Mucosa of descending colon (tissue), 3 donors: ENCODE measurements at regions not wholly inside any gene's neighbourhood (a gene's known extent, or its start where the extent isn't known, plus 50 kb on each side); places are given as distances from the start of the nearest gene placed in this dataset.
"Not testable (repeated sequence)": the region's sequence is repeated elsewhere in the genome, so short reads cannot be mapped to it uniquely, and the experiment has no call there.

ENCODE experiments used
- ATAC-seq: fragments of 200-7000 bp; cut with Tn5 transposase; one replicate; pipeline ENCODE4 v1.9.1; 2020; ENCODE audit warnings: mild to moderate bottlenecking, moderate library complexity
- DNase-seq, 3 donors: peaks; one replicate each; pipeline ENCODE4 v3.0.0-alpha.2; 2020
- H3K36me3 ChIP-seq: fragments of 200-600 bp; one replicate; pipeline ENCODE4 v1.8.0; 2021; ENCODE audit warnings: low read depth, mild to moderate bottlenecking
- H3K4me1 ChIP-seq: fragments of 200-600 bp; one replicate; pipeline ENCODE4 v1.8.0; 2021; ENCODE audit warnings: low read depth, mild to moderate bottlenecking
- H3K4me3 ChIP-seq: fragments of 200-600 bp; one replicate; pipeline ENCODE4 v1.8.0; 2021; ENCODE audit warnings: mild to moderate bottlenecking
- H3K9me3 ChIP-seq: fragments of 200-600 bp; one replicate; pipeline ENCODE4 v1.8.0; 2021; ENCODE audit warnings: mild to moderate bottlenecking
- intact Hi-C, 2 donors: fragments of 100-400 bp; cut with DNase I in 1 of 2; cut with micrococcal nuclease in 1 of 2; formaldehyde crosslinking; loops; one replicate each; pipeline versions ENCODE4 v1.11.0 to v1.11.1; 2022; cut with DNase I, micrococcal nuclease
- TF ChIP-seq, protein P1 (sequence below): fragments of 200-600 bp; IDR thresholded peaks from one replicate; pipeline ENCODE4 v1.8.0; 2022; ENCODE audit warnings: antibody characterized with exemption, mild to moderate bottlenecking
- donor health status: DM: no; HTN: no; CAD: no; lungs with moderate emphysema.
- donor health status: DM: no; HTN: no; CAD: no.
- donor health status: DM: no; HTN: yes; CAD: no.

DNA sequence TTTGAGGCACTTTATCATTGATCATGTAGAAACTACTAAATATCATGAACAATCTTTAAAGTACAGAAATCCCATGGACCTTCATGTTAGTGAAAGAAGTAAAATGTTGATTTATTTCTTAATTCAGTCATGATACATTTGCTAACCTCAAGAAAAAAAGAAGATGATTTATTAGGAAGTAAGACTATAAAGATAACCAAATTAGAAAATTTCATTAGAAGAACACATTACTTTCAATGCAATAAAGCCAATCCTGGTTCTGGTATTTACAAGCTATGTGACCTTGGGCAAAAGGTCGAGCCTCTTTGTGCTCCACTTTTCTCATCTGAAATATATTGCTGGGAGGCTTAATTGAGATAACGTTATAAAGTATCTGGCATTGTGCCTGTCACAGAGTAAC, 365.0 kb downstream of the KIF20B start:
- intact Hi-C loops = no loop called here
- Histone ChIP-seq H3K4me1 (no peaks in the 10 kb centered on the region), H3K9me3 (no peaks in the 10 kb centered on the region), H3K36me3 (no peaks in the 10 kb centered on the region), H3K4me3 (no peak overlapping the region)
- no peak for DNase-seq
- ATAC-seq = no peak
- TF ChIP-seq, protein P1, sequence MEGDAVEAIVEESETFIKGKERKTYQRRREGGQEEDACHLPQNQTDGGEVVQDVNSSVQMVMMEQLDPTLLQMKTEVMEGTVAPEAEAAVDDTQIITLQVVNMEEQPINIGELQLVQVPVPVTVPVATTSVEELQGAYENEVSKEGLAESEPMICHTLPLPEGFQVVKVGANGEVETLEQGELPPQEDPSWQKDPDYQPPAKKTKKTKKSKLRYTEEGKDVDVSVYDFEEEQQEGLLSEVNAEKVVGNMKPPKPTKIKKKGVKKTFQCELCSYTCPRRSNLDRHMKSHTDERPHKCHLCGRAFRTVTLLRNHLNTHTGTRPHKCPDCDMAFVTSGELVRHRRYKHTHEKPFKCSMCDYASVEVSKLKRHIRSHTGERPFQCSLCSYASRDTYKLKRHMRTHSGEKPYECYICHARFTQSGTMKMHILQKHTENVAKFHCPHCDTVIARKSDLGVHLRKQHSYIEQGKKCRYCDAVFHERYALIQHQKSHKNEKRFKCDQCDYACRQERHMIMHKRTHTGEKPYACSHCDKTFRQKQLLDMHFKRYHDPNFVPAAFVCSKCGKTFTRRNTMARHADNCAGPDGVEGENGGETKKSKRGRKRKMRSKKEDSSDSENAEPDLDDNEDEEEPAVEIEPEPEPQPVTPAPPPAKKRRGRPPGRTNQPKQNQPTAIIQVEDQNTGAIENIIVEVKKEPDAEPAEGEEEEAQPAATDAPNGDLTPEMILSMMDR = no peak

GRCh38 chr10:90075995-90076394, 374.6 kb downstream of the KIF20B start:
- H3K36me3 ChIP-seq = no peaks in the 10 kb centered on the region
- ATAC-seq = no peak
- DNase-seq = no peak
- TF ChIP-seq, protein P1 = no peak
- no peaks in the 10 kb centered on the region for H3K4me1 ChIP-seq
- no peaks in the 10 kb centered on the region for H3K9me3 ChIP-seq
- no peak overlapping the region for H3K4me3 ChIP-seq
- intact Hi-C loops = no loop called here

GRCh38 chr10:90079819-90080218, 378.4 kb downstream of the KIF20B start:
- ATAC-seq (no peak), DNase-seq (no peak)
- Histone ChIP-seq H3K9me3 (no peaks in the 10 kb centered on the region), H3K4me3 (no peak overlapping the region), H3K4me1 (no peaks in the 10 kb centered on the region), H3K36me3 (no peaks in the 10 kb centered on the region)
- intact Hi-C loops = no loop called here
- TF ChIP-seq, protein P1 = no peak

GRCh38 chr10:90086606-90087190, 385.3 kb downstream of the KIF20B start:
- H3K9me3 ChIP-seq, ATAC-seq, H3K4me3 ChIP-seq, intact Hi-C loops, H3K4me1 ChIP-seq, DNase-seq, H3K36me3 ChIP-seq: not testable (repeated sequence)

DNA sequence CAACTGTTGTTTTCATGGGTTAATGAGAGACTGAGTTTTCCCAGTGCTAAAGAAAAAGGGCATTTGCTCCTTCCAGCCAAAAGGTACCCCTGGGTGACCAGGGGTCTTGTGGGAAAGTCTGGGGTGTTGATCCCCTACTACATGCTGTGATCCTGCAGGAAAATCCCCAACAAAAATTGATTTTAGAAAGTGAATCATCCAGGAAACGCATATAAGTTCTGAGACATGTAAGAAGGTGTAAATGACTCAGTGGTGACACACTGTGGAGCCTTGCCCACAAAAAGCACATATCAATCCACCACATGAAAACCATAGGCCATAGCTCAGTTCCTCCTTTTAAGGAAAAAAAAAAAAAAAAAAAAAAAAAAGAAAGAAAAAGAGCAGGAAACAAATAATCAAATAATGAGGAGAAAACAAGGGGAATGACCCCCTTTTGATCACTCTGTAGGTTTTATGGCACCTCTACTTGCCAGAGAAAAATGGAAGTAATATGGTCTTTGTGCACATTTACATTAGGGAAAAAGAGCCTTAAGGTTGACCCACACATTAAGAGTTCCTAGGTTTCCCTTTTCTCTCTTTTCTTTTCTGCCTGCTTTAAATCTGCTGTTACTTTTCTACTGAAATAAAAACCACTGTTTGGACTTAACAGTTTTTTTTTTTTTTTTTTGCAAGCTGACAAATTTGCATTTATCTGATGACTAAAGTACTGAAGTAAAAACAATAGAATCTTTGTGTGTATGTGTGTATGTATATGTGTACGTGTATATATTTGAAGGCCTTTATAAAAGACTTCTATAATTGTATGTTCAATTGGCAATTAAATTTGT, 386.0 kb downstream of the KIF20B start:
- TF ChIP-seq, protein P1 = no peak
- DNase-seq = peak in 1 of 3 donors; percentile 41
- ATAC-seq = peak; percentile 88
- H3K9me3 ChIP-seq = no peaks in the 10 kb centered on the region
- intact Hi-C loops = no loop called here
- H3K36me3 ChIP-seq = no peaks in the 10 kb centered on the region
- no peaks in the 10 kb centered on the region for H3K4me1 ChIP-seq
- no peak overlapping the region for H3K4me3 ChIP-seq

DNA sequence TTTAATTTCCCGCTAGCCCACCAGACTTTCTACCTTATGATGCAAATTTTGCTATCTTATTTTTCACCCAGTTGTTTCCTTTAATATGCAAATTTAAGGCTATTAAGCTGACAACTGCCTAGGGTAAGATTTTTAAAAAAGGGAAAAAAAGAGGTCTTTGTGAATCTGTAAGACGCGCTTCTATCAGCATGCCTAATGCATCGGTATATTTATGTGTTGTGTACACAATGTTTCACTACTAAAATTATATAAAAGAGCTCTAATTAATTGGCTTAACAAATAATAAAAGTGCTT, 386.6 kb downstream of the KIF20B start:
- ATAC-seq = no peak
- H3K36me3 ChIP-seq = no peaks in the 10 kb centered on the region
- intact Hi-C loops = no loop called here
- TF ChIP-seq, protein P1 = no peak
- H3K9me3 ChIP-seq = no peaks in the 10 kb centered on the region
- no peak overlapping the region for H3K4me3 ChIP-seq
- no peaks in the 10 kb centered on the region for H3K4me1 ChIP-seq
- no peak for DNase-seq
